Stimulated activated CD8-positive, alpha-beta memory T cell treated with anti-CD3 and anti-CD28 coated beads, Interleukin-2, amount 100 ng/mL, for 1 hour (primary cell): ENCODE measurements at regions not wholly inside any gene's neighbourhood (a gene's known extent, or its start where the extent isn't known, plus 50 kb on each side); places are given as distances from the start of the nearest gene placed in this dataset.

Experiments used
- DNase-seq, 2 donors: peaks; one replicate each; pipeline ENCODE4 v3.0.0-alpha.2; 2020; ENCODE audit warnings: low read depth in 2 of 2

DNA sequence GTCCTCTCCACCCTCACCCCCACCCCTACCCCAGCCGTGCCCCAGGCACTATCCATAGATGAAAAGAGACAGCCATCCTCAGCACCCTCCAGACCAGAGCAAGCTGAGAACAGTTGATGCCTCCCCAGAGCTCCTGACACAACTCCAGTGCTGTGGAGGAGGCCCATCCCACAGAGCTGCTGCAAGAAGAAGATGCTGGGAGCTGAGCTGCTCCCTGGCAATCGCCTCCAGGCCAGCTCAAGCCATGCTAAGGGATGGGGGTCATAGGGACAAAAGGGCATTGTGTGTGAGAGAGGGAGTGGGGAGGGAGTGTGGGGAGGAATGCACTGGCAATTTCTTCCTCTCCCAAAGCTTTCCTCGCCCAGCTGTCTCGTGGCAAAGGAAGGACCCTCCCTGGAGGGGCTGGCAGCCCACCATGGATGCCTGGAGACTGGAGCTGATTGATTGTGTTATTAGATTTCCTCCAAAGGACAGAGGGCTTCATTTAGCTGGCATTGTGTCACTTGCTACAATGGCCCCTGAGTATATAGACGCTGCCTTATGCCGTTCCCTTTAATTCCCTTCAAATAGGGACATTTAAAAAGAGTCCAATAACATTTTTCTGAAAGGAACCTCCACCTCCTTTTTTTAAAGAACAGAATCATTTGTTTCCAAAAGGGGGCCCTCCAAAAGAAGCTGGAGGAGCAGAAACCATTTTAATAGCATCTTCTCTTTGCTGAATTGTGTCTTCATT lies 476.4 kb downstream of the FOXO1 start:
- no peak for DNase-seq

DNA sequence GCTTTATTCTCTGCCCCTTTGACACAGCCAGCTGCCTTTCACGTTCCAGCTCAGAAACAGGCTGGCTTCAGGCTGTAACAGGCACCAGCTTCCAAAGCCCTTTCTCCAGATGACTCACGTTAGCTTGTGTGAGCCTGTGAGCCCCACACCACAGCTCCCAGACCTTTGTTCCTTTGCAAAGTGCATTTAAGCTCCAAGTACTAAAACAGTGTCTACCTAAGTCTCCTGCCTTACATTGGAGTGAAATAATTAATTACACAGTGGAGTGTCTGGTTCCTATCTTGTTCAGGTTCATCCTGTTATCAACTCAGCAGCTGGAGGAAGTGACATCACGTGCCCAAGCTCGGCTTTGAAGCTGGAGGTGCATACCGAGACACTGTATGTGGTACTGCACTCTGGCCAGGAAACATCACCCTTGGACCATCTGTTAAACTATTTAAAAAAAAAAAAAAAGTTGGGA lies 475.8 kb downstream of the FOXO1 start:
- DNase-seq = peak in 1 of 2 donors; percentile 47

DNA sequence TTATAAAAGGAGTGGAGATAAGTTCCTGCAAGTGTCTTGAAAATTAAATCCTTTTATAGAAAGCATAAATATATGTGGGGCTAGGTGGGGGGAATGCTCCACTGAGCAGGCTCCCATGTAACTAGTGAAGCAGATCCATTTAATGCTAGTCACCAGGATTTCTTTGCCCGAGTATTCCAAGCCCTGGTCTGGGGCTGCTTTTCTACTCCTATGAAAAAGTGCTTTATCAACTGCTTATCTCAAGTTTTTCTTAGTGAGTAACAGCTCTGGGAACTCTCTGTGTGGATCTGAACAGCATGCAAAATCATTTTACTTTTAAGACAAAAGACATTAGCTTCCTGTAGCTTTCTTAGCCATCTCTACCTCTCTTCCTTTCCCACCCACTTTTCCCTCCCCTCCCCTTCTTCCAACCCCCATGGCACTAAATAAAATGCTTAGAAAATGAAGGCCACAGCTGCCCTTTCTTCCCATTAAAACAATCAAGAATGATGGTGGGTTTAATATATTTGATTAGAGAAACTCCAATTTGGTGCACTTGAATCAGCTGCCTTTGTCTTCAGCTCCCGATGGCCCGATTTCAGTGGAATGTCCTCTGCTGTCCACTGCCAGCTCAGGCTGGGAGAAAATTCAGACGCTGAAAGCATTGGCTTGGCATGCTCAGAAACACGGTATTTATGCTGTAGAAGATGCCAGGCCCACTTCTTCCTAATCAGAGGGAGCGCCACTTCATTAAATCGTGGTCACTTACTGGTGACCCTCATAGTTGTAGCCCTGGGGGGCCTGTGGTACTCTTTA lies 475.1 kb downstream of the FOXO1 start:
- no peak for DNase-seq

DNA sequence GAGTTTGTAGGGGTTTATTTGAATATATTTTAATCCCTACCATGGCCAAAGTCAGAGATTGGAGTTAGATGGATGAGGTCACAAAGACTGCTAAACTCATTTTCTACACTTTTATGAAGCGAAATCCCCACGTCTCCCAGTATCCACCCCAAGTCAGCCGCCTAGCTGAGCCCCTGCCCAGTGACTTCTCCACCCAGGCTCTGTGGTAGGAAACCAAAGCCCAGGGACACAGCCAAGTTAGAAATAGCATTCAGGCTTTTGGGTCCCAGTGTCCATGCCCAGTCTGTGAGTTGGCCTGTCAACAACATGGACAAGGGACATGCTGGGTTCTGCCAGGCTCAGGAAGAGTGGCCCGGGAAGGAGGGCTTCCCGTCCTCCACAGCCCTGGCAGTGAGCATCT lies 474.0 kb downstream of the FOXO1 start:
- DNase-seq = no peak

DNA sequence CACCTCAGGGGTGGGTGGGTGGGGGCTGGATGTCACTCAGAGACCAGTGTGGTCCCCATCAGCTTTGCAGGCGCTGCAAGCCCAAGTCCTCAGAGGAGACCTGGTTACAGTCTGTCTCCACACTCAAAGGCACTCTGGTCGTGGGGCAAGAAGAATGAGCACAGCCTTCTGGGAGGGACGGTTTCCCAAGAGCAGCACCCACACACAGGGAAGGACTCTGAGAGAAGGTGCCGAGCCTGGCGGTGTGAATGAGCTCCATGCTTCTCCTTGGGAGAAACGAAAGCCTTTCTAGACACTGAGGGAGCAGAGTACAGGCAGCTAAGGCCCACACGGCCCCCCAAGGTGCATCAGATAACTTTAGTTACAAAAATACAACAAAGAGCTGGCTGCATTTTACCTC lies 473.6 kb downstream of the FOXO1 start:
- no peak for DNase-seq

DNA sequence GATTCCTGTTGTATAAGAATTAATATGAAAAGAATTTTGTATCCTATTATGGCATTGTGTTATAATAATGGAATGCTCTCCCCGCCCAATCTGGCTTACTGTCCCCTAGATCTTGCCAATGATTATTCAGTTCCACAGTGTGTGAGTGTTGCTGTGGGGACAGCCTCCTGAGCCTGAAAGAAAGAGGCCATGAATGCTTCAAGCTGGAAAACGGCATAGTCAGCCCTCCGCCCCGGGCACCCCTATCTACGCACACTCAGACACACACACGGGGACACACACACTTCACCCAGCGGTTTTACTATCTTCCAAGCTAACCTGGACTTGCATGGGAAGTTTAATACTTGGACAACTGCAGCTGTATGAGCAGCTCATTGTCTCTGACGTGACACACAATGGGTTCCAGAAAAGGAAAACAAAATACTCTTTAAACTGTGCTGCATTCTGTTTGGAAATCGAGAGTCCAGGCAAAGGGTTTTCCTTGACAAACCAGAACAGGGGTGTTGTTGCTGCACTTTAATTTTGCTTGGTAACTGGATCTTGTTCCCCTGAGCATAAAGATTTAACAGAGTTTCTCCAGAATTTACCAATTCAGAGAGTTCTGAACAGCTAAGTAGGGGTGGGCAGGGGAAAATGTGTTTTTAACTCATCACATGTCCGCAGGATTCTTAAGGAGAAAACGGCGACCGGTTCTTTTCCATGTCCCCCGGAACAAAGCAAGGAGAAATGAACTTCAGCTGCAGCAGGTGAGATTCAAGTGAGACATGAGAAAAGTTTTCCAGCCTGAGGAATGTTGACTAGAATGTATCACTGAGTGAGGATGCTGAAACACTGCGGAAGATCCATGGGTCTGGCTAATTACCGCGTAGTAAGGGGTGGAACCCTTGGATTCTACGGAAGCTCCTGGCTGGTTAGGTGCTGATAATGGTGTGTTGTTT lies 472.9 kb downstream of the FOXO1 start:
- DNase-seq = no peak

DNA sequence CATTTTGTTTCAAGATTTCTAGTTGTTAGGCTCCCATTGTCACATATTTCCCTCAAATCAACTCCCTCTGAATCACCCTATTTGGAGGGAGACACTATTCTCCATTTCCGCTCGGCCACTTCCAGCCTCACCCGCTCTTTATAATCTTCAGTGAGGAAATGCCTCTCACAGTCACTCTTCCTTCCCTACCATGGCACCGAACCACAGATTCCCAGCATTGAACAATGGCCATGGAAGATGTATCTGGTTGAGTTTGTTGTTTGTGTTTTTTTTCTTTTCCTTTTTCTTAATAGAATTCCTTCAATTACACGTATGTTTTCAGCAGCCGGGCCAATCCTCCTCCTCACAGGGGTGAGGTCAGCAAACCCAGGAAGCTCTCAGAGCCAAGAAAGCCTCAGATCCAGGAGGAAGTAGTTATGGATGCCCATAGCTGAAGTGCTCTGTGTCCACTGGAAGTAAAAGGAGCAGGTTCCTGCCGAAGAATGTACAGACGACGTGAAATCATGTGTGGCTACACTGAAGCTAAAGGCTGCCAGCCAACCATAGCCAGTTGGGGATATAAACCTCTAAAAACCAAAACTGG lies 472.1 kb downstream of the FOXO1 start:
- DNase-seq = no peak

DNA sequence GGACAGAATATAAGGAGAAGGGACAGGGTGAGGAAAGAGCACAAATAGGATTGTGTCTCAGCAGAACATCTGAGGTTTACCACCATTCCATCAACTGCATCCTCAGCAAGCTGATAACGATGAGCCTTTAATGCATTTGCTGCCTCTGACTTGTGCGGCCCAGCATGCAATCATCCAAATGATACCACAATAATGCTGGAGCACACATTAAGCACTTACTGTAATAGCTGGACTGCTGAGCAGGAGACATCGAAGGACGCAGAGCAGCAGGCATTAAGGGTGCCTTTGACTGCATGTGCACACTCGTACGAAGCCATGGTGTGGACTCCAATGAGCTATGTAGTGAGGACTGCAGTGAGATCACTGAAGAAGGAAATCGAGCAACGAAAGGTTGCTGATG lies 469.4 kb downstream of the FOXO1 start:
- no peak for DNase-seq

DNA sequence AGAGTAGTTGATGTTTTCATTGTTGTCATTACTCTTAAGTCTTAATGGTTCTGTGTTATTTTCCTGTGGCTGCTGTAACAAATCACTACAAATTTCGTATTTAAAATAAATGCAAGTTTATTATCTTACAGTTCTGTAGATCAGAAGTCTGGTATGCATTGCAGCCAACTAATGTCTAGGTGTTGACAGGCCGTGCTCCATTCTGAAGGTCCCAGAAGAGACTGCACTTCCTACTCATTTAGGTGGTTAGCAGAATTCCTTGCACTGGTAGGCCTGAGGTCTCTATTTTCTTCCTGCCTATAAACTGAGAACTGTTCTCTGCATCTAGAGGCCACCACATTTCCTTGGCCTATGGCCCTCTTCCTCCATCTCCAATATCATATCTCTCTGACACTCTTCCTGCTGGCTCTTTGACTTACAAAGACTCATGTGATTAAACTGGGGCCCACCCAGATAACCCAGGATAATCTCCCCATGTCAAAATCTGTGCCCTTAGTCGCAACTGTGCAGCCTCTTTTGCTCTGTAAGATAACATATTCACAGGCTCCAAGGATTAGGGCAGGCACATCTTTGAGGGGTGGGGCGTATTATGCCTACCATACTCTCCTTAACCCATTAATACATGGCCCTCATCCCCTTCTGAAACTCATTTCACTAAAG lies 468.4 kb downstream of the FOXO1 start:
- DNase-seq = no peak

DNA sequence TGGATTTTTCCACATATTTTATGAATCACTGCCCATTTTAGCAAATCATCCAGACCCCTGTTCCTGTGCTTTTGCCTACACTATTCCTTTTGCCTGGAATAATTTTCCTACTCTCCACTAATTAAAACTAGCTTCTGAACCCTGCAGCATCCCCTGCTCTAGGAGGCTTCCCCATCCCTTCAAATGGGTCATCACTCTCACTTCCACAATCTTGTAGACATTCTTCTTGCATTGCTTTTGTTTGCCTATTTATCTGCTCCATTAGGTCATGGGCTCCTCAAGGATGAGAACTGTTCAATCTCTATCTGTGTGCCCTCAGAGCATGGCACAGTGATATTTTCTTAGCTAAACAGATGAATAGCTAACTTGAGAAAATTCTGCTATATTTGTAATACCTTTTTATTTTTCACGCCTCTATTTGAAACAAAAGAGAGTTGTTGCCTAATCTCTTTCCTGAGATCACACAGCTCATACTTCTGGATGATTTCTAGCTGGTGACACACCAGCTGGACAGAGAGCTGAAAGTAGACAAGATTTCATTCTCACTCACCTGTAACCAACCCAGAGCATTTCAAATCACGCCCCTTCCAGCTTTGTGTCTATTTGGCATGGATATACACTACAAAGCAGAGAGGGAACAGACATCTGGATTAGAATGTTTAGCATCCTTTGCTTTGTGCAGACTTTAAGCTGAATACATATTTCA lies 466.0 kb downstream of the FOXO1 start:
- DNase-seq = no peak

DNA sequence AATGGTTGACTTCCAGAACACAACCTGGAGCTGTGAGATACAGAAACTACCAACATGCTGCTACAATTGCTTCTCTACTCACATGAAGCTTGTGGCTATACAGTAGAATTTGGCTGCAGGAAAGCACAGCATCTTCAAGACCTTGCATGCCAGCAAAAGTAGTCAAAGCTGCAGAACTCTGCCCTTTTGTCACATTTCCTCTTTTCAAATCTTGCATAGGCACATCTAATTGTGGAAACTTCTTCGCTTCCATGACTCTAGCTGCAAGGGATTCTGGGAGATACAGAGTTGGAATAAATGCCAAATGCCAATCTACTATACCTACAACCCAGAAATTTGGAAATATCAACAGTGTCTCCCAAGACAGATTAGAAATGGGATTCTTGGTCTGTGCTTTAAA lies 462.2 kb downstream of the FOXO1 start:
- DNase-seq = no peak

DNA sequence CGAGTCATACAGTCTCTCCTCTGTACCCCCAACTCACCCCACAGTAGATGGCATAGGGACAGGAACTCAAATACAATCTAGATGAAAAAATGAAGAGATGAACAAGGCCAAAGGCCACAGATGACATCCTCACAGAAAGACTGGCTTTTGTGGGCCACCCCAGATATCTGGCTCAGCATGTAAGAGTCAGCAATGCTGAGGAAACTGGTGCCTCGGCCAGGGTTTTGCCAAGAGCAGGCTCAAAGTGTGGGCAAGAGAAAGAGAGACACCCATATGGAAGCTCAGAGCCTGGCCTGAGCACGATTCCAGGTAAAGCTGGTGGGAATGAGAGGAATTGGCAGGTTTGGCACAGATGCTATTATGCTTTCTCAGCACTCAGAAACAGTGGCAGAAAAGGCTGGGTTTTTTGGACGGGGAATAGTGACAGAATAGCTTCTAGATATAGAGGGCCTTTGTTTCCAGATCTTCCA lies 460.6 kb downstream of the FOXO1 start:
- no peak for DNase-seq

DNA sequence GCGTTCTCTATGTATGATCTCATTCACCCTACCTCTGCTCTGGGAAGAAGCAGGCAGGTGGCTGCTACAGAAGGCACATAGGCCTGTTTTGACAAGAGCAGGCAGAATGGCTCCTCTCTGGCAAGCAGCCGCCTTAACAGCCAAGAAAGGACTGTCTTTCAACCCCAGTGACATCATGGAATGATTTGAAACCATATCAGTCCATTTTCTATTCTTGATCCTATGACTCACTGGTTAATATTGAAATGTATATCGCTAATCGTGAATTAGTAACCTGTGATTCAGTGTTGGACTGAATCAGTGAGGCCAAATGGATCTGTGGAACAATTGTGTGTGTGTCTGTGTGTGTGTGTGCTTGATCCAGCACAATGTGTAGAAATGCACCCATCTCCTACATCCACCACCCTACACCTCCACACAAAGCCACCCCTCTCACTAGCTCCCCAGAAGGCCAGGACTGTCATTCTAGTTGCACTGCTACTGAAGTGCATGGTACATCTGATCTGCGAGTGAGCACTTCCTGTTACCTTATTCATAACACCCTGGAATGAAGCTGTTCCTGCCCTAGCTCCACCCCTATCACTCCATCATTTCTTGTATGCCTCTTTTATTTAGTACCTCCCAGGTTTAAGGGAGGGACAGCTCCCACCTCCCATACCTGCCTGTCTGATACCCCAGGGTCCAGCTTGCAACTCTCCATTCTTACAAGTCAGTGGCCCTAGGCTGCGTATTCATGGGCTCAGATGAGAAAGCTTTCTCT lies 460.0 kb downstream of the FOXO1 start:
- no peak for DNase-seq

DNA sequence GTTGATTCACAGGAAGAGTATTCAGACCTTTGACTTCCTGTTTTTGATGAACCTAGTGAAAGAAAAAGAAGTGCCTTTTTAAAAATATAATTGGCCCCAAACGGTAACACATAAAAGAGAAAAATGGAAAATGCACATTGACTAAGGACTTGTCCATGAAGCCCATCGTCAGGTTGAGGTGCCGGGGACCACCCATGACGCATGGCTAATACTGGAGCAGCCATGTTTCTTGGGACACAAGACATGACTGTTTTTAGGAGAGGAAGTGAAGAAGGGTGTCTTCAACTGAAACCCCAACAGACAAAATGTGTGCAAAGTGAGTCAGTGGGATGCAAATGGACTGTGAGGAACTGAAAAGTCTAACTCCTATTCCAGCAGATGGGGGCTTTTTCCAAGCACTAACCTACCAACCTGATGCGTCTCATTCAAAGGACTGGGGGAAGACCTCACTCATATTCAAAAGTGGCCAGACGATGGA lies 459.4 kb downstream of the FOXO1 start:
- DNase-seq = no peak

DNA sequence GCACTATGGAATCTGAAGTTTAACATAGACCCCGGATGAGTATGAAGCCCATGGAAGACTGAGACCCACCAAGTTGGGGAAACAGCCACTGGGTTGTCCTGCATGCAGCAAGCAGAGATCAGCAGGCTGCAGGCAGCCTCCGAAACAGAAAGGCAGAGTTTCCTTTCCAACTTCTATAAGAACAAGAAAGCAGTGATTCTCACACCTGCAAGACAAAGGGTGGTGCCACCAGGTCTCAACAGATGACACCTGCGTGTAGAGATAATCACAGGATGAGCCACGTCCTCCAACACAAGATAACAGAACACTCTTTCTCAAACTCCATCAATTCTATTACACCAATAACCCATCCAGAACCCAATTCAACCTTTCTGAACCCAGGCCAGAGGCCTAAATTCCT lies 457.9 kb downstream of the FOXO1 start:
- no peak for DNase-seq

DNA sequence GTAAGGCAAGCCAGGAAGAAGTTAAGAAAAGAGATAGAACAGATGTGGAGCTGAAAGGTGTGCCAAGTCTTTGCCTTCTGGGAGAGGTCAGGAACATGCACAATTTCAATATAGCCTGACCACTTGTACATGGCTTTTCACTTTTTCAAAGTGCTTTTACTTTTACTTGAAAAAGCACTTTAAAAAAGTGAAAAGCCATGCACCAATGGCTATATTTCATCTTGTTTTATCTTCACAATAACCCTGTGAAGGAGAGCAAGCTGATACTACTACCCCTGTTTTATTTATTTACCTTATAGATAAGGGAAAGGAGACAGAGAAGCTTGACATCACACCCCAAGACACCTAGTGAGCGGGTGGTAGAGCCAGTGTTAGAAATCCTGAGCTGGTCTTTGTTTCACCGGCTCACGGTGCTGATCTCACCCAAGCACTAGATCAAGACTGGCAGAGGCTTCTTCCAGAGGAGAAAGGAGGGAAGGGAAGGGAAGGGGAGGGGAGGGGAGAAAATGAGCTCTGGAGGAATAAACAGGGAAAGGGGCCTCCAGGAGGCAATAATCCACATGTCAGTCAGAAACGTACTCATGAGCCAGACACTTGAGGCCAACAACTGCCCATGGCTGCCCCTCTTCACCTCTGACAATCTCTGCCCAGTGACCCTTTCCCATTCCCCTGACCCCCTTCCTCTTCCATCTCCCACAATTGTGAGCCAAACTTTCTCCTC lies 455.4 kb downstream of the FOXO1 start:
- DNase-seq = no peak

DNA sequence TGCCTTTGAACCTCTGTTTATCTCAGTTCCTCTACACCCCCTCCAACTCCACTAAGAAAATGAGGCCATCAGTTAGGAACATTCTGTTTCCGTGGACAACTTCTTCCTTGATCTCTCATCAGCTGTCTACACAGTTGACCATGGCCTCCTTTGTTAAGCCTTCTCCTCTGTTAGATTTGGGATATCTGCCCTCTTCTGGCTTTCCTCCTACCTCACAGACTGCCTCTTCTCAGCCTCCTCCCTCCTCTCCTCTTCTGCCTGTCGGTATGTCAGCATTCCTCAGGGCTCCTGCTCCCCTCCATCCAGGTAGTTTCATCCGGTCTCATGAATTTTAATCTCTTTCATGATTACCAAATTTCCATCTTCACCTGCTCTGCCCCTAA lies 454.9 kb downstream of the FOXO1 start:
- no peak for DNase-seq

DNA sequence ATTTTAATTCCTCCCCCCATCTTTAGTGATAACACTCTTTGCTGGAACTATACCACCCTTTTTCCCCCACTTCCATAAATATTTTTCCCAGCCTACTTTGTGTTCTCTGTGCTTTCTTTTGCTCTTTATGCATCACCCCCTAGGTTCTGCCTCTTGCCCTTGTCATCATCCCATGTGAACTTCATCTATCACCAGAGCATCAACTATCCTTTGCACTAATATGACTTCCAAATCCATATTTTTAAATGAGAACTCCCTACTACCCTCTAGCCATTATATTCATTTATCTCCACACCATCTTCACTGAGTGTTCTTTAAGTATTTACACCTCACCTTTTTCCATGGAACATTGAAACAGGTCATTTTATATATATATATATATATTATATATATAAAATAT lies 452.7 kb downstream of the FOXO1 start:
- DNase-seq = no peak

DNA sequence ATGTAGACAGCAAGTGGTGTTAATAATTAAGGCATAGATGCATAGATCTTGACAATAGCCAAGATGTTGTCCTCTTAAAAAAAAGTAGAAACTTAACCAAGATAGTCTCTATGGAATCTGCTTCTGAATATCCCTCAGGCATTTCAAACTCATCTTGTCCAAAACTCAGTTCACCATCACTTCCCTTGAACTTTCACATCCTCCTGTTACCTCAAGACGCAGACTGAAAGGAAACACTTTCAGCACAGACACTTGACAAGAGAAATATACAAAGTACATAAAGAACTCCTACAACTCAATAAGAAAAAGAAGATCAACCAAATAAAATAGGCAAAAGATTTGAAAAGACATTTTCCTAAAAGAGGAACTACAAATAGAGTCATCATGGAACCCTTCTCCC lies 451.1 kb downstream of the FOXO1 start:
- no peak for DNase-seq
